K562 (cell line): ENCODE measurements at regions not wholly inside any gene's neighbourhood (a gene's known extent, or its start where the extent isn't known, plus 50 kb on each side); places are given as distances from the start of the nearest gene placed in this dataset.

Experiments used
- CBX2 ChIP-seq: fragments of 200-600 bp; sonication (generic); IDR thresholded peaks from one replicate; pipeline ENCODE4 v1.6.1; 2012; ENCODE audit warnings: mild to moderate bottlenecking, low read length, inconsistent platforms; ENCODE audit not compliant: insufficient read depth, poor library complexity, severe bottlenecking
- ETV6 ChIP-seq, 3 experiments: fragments of 150-350 bp in 1 of 3; sonication (generic) in 1 of 3; formaldehyde crosslinking in 1 of 3; IDR thresholded peaks; 2 replicates each; pipeline versions ENCODE4 v1.6.1 to v1.8.0; 2014 to 2022; ENCODE audit warnings: borderline replicate concordance in 2 of 3, low read depth in 2 of 3, antibody characterized with exemption in 1 of 3, low read length in 1 of 3, mild to moderate bottlenecking in 1 of 3, missing genetic modification reagents in 1 of 3
- EZH2 ChIP-seq: IDR thresholded peaks from 2 replicates; pipeline ENCODE4 v1.6.1; 2012; ENCODE audit warnings: low read depth, mild to moderate bottlenecking, inconsistent platforms, low read length, borderline replicate concordance
- HMG20A ChIP-seq: fragments of 450-650 bp; formaldehyde crosslinking; conservative IDR thresholded peaks from 2 replicates; pipeline ENCODE4 v1.4.0; 2020; ENCODE audit warnings: mild to moderate bottlenecking, mixed read lengths
- HSF4 ChIP-seq: fragments of 250-450 bp; sonication (Bioruptor Pico); IDR thresholded peaks from 2 replicates; pipeline ENCODE4 v2.1.2; 2022; ENCODE audit warnings: mild to moderate bottlenecking, moderate library complexity, borderline replicate concordance
- KAT7 ChIP-seq: sonication (generic); formaldehyde crosslinking; IDR thresholded peaks from 2 replicates; pipeline ENCODE4 v1.8.0; 2022; ENCODE audit warnings: missing genetic modification reagents, mild to moderate bottlenecking, borderline replicate concordance
- MTA1 ChIP-seq: fragments of 450-650 bp; IDR thresholded peaks from 2 replicates; pipeline ENCODE4 v1.6.1; 2017; ENCODE audit warnings: borderline replicate concordance
- NCOA2 ChIP-seq, 2 experiments: fragments of 450-650 bp; IDR thresholded peaks; 2 replicates each; pipeline ENCODE4 v1.6.1; 2018; ENCODE audit warnings: mild to moderate bottlenecking in 2 of 2, moderate library complexity in 1 of 2; ENCODE audit not compliant: partially characterized antibody in 2 of 2
- PYGO2 ChIP-seq: fragments of 450-650 bp; IDR thresholded peaks from 2 replicates; pipeline ENCODE4 v1.6.1; 2016; ENCODE audit warnings: mild to moderate bottlenecking, missing genetic modification characterization, moderate library complexity, missing compliant biosample characterization
- RBM17 ChIP-seq: fragments of 200-400 bp; formaldehyde crosslinking; IDR thresholded peaks from 2 replicates; pipeline ENCODE4 v1.6.1; 2017; ENCODE audit warnings: low read depth, mild to moderate bottlenecking, low read length, borderline replicate concordance
- SNRNP70 ChIP-seq: fragments of 200-400 bp; formaldehyde crosslinking; optimal IDR thresholded peaks from 2 replicates; pipeline ENCODE3; 2017; ENCODE audit warnings: low read depth, low read length
- TARDBP ChIP-seq: fragments of 450-650 bp; IDR thresholded peaks from 2 replicates; pipeline ENCODE4 v1.6.1; 2016
- ZFX ChIP-seq: sonication (generic); formaldehyde crosslinking; IDR thresholded peaks from 2 replicates; pipeline ENCODE4 v1.8.0; 2022; ENCODE audit warnings: mild to moderate bottlenecking, missing genetic modification reagents, moderate library complexity
- ZNF217 ChIP-seq: sonication (generic); formaldehyde crosslinking; IDR thresholded peaks from 2 replicates; pipeline ENCODE4 v1.8.0; 2022; ENCODE audit warnings: mild to moderate bottlenecking, missing genetic modification reagents
- ZNF253 ChIP-seq: fragments of 250-450 bp; sonication (Bioruptor Pico); conservative IDR thresholded peaks from 2 replicates; pipeline ENCODE4 v1.6.1; 2021; ENCODE audit warnings: mild to moderate bottlenecking
- ZNF282 ChIP-seq: sonication (generic); formaldehyde crosslinking; IDR thresholded peaks from 2 replicates; pipeline ENCODE4 v1.8.1; 2023; ENCODE audit warnings: missing genetic modification reagents
- TF ChIP-seq, protein P1 (sequence below): fragments of 450-650 bp; IDR thresholded peaks from 2 replicates; pipeline ENCODE4 v1.6.1; 2018; ENCODE audit not compliant: partially characterized antibody
- TF ChIP-seq, protein P2 (sequence below): sonication (generic); formaldehyde crosslinking; IDR thresholded peaks from 2 replicates; pipeline ENCODE4 v1.8.0; 2022; ENCODE audit warnings: missing genetic modification reagents, mild to moderate bottlenecking, borderline replicate concordance
- TF ChIP-seq, protein P3 (sequence below): fragments of 250-450 bp; sonication (Bioruptor Pico); IDR thresholded peaks from 2 replicates; pipeline ENCODE4 v1.5.0; 2022; ENCODE audit warnings: mild to moderate bottlenecking

DNA sequence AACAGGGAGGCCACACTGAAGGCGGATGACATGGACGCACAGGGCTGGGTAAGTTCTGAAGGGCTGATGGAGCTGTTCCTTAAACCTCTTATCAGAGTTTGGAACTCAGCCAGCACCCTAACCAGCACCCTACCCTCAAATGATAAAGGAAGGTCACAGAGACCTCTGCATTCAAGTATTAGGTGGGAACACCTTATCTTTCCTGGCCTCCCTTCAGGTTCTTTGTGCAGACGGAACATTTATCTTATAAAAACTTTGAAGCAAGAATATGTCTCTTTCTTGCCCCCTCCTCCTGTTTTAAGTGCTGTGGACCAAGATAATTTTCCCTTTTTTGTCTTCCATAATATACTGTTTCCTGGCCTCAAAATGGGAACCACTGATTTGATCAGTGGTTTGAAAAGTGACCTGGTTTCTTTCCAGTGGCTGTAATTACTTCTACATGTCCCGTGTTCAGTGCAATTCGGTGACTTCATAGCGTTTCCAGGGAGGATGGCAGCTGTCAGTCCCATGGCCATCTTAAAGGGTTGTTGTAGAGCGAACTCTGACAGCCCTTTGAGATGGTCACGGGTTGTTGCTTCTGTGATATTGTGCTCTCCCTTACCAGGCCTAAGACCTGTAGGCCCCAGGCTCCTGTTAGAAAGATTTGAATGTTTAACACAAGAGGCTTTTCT lies 213.2 kb upstream of the MYLIP start (continued):
- TF ChIP-seq, protein P1, sequence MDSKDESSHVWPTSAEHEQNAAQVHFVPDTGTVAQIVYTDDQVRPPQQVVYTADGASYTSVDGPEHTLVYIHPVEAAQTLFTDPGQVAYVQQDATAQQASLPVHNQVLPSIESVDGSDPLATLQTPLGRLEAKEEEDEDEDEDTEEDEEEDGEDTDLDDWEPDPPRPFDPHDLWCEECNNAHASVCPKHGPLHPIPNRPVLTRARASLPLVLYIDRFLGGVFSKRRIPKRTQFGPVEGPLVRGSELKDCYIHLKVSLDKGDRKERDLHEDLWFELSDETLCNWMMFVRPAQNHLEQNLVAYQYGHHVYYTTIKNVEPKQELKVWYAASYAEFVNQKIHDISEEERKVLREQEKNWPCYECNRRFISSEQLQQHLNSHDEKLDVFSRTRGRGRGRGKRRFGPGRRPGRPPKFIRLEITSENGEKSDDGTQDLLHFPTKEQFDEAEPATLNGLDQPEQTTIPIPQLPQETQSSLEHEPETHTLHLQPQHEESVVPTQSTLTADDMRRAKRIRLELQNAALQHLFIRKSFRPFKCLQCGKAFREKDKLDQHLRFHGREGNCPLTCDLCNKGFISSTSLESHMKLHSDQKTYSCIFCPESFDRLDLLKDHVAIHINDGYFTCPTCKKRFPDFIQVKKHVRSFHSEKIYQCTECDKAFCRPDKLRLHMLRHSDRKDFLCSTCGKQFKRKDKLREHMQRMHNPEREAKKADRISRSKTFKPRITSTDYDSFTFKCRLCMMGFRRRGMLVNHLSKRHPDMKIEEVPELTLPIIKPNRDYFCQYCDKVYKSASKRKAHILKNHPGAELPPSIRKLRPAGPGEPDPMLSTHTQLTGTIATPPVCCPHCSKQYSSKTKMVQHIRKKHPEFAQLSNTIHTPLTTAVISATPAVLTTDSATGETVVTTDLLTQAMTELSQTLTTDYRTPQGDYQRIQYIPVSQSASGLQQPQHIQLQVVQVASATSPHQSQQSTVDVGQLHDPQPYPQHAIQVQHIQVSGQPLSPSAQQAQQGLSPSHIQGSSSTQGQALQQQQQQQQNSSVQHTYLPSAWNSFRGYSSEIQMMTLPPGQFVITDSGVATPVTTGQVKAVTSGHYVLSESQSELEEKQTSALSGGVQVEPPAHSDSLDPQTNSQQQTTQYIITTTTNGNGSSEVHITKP: peak; percentile 72
- peak; percentile 93 for TF ChIP-seq MTA1
- no peak for TF ChIP-seq CBX2
- 0 out of 2 replicates have a peak, but pooled peaks have one; percentile 7 for TF ChIP-seq PYGO2 (tag)
- TF ChIP-seq KAT7: no peak
- TF ChIP-seq TARDBP: no peak
- no peak for TF ChIP-seq ZNF217 (CRISPR knock-in tag)
- 0 out of 4 replicates have a peak, but pooled peaks of 1 of the 2 experiments have one; percentile 41 for TF ChIP-seq ETV6 (IDR thresholded peaks at IDR 0.05; ENCODE audit: borderline replicate concordance in 1 of 2, low read depth in 2 of 2, low read length in 1 of 2)
- no peak for TF ChIP-seq ETV6 (CRISPR knock-in tag; IDR thresholded peaks at IDR 0.05; ENCODE audit: borderline replicate concordance)
- TF ChIP-seq, protein P2, sequence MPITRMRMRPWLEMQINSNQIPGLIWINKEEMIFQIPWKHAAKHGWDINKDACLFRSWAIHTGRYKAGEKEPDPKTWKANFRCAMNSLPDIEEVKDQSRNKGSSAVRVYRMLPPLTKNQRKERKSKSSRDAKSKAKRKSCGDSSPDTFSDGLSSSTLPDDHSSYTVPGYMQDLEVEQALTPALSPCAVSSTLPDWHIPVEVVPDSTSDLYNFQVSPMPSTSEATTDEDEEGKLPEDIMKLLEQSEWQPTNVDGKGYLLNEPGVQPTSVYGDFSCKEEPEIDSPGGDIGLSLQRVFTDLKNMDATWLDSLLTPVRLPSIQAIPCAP: no peak
- TF ChIP-seq, protein P3, sequence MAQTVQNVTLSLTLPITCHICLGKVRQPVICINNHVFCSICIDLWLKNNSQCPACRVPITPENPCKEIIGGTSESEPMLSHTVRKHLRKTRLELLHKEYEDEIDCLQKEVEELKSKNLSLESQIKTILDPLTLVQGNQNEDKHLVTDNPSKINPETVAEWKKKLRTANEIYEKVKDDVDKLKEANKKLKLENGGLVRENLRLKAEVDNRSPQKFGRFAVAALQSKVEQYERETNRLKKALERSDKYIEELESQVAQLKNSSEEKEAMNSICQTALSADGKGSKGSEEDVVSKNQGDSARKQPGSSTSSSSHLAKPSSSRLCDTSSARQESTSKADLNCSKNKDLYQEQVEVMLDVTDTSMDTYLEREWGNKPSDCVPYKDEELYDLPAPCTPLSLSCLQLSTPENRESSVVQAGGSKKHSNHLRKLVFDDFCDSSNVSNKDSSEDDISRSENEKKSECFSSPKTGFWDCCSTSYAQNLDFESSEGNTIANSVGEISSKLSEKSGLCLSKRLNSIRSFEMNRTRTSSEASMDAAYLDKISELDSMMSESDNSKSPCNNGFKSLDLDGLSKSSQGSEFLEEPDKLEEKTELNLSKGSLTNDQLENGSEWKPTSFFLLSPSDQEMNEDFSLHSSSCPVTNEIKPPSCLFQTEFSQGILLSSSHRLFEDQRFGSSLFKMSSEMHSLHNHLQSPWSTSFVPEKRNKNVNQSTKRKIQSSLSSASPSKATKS: no peak
- no peak for TF ChIP-seq RBM17
- no peak for TF ChIP-seq HSF4
- TF ChIP-seq ZNF253 (CRISPR knock-in tag): no peak
- TF ChIP-seq HMG20A: no peak
- TF ChIP-seq EZH2: no peak; the same call in 1 of the 2 replicates
- no peak; the same call in 1 of the 2 replicates for TF ChIP-seq ZFX (CRISPR knock-in tag)
- TF ChIP-seq SNRNP70: no peak
- TF ChIP-seq ZNF282 (CRISPR knock-in tag): no peak
- TF ChIP-seq NCOA2 (IDR thresholded peaks at IDR 0.05; ENCODE audit: partially characterized antibody in 2 of 2): no peak
